ENCODE measurements at regions not wholly inside any gene's neighbourhood (a gene's known extent, or its start where the extent isn't known, plus 50 kb on each side); places are given as distances from the start of the nearest gene placed in this dataset.

DNA sequence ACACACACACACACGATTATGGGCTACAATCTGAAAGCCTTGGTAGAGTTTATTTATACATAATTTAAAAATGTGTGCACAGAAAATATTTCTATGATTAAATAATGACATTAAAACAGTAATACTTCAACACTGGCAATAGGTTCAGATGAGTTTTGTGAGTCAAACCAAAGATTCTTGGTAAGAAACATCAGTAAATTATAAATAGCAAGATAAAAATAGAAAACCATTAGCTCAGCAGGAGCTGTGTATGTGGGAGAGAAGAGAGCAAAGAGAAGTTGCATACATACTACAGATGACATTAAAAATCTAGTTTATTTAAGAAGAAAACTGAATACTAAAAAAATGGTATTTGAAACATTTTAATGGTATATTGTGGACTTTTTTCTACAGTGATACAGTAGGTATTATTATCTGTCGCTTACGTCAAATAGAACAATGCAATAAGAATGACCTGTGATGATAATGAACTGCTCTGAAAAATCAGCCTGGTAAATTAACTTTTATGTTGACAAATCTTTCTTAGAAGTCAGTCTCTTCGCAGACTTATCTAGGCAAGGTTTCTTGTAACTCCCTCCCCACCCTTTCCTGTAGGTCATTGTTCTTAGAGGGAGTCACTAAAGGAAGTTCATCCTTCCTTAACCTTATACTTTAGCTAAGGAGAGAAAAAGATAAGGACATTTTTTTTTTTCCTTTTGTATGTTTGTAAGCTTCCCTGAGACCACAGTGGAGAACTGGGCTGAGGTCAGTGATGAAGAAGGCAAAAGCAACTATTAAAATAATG lies 149.3 kb downstream of the GJA1 start:
- H3K4me3 ChIP-seq, result no peak overlapping the region
- no peak for TF ChIP-seq POLR2A (IDR thresholded peaks at IDR 0.05)
- TF ChIP-seq, protein P1, sequence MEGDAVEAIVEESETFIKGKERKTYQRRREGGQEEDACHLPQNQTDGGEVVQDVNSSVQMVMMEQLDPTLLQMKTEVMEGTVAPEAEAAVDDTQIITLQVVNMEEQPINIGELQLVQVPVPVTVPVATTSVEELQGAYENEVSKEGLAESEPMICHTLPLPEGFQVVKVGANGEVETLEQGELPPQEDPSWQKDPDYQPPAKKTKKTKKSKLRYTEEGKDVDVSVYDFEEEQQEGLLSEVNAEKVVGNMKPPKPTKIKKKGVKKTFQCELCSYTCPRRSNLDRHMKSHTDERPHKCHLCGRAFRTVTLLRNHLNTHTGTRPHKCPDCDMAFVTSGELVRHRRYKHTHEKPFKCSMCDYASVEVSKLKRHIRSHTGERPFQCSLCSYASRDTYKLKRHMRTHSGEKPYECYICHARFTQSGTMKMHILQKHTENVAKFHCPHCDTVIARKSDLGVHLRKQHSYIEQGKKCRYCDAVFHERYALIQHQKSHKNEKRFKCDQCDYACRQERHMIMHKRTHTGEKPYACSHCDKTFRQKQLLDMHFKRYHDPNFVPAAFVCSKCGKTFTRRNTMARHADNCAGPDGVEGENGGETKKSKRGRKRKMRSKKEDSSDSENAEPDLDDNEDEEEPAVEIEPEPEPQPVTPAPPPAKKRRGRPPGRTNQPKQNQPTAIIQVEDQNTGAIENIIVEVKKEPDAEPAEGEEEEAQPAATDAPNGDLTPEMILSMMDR (IDR thresholded peaks at IDR 0.05 in 4 of 5, conservative IDR thresholded peaks at IDR 0.05 in 1 of 5), result no peak
- in situ Hi-C loops (cut with MboI; ENCODE audit: low sequenced_read_pairs in 4 of 4) (no loop called here), intact Hi-C loops (cut with DNase I; ENCODE audit: low total_unique reads) (no loop called here)
- no peak overlapping the region for H3K27ac ChIP-seq
- ATAC-seq (no peak), DNase-seq (no peak)
- no peaks in the 10 kb centered on the region for H3K36me3 ChIP-seq
- no peaks in the 10 kb centered on the region for H3K9me3 ChIP-seq
- H3K27me3 ChIP-seq, result no peaks in the 10 kb centered on the region
- H3K4me1 ChIP-seq, result peaks cover 0 to 8% of the 10 kb centered on the region in 2 donors

DNA sequence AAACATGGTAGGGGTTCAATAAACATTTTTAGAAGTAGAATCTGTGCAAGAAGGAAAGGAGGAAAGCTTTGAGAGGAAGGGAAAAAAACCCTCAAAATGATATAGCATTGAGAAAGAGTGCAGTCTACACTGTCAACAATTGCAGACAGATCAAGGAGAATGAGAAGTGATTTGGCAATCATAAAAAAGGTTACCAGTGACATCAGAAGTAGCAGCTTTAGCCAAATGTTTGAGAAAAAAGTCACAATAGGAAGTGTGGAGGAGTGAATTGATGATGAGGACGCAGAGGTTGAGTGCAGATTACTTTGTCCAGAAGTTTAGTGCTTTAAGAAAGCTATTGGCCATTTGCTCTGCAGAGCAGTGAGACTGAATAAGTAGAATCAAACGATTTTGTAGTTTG lies 155.0 kb downstream of the GJA1 start:
- H3K36me3 ChIP-seq, result no peaks in the 10 kb centered on the region
- no peak for ATAC-seq
- H3K9me3 ChIP-seq, result no peaks in the 10 kb centered on the region
- no peak for TF ChIP-seq POLR2A (IDR thresholded peaks at IDR 0.05)
- TF ChIP-seq, protein P1 (IDR thresholded peaks at IDR 0.05 in 4 of 5, conservative IDR thresholded peaks at IDR 0.05 in 1 of 5), result no peak
- no peak for DNase-seq
- intact Hi-C loops (cut with DNase I; ENCODE audit: low total_unique reads) (no loop called here), in situ Hi-C loops (cut with MboI; ENCODE audit: low sequenced_read_pairs in 4 of 4) (no loop called here)
- no peak overlapping the region for H3K27ac ChIP-seq
- H3K4me1 ChIP-seq, result peaks cover 0 to 4% of the 10 kb centered on the region in 2 donors
- no peaks in the 10 kb centered on the region for H3K27me3 ChIP-seq
- no peak overlapping the region for H3K4me3 ChIP-seq

DNA sequence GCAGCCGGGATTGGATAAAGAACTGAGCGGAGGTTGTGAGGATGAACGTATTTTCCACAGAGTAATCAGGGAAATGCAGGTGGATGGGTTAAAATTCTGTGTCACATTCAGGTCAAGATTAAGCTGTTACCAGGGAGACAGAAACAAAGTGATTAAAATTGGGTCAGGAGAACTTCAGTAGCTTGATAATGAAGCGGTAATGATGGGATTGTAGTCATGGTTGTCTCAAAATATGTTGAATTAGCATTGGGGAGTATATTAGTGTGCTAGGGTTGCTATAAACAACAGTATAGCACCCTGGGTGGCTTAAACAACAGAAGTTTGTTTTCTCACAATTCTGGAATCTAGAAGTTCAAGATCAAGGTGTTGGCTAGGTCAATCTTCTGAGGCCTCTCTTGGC lies 155.5 kb downstream of the GJA1 start:
- H3K4me3 ChIP-seq, result no peak overlapping the region
- no peak for TF ChIP-seq POLR2A (IDR thresholded peaks at IDR 0.05)
- TF ChIP-seq, protein P1 (IDR thresholded peaks at IDR 0.05 in 4 of 5, conservative IDR thresholded peaks at IDR 0.05 in 1 of 5), result no peak
- ATAC-seq, result no peak
- no peak for DNase-seq
- H3K9me3 ChIP-seq, result no peaks in the 10 kb centered on the region
- H3K4me1 ChIP-seq, result peaks cover 0 to 4% of the 10 kb centered on the region in 2 donors
- no peaks in the 10 kb centered on the region for H3K27me3 ChIP-seq
- intact Hi-C loops (cut with DNase I; ENCODE audit: low total_unique reads) (no loop called here), in situ Hi-C loops (cut with MboI; ENCODE audit: low sequenced_read_pairs in 4 of 4) (no loop called here)
- no peak overlapping the region for H3K27ac ChIP-seq
- H3K36me3 ChIP-seq, result no peaks in the 10 kb centered on the region

DNA sequence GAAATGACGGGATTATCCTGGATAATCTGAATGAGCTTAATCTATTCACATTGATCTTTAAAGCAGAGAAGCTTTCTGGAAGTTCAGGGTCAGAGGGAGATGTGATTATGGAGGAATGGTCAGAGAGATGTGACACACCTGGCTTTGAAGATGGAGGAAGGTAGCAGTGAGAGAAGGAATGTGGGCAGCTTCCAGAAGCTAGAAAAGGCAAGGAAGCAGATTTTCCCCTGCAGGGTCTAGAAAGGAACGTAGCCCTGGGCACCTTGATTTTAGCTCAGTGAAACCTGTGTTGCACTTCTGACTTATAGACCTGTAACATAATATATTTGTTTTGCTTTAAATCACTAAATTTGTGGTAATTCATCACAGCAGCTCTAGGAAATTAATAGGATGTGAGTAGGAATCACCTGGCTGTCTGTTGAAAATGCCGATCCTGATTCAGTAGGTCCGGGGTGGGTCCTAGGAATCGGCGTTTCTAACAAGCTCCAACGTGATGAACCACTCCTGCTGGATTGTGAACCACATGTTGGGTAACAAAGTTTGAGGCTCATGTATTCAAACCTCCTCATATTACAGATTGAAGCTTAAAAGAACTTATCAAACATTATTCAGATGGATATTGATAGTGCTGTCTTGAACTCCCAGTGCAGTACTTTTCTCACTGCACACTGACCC lies 157.0 kb downstream of the GJA1 start:
- intact Hi-C loops (cut with DNase I; ENCODE audit: low total_unique reads), result no loop called here

More for the DNA sequence above, 157.0 kb downstream of the GJA1 start:
- DNase-seq (no peak), ATAC-seq (no peak)
- in situ Hi-C loops (cut with MboI; ENCODE audit: low sequenced_read_pairs in 4 of 4), result no loop called here
- TF ChIP-seq, protein P1 (IDR thresholded peaks at IDR 0.05 in 4 of 5, conservative IDR thresholded peaks at IDR 0.05 in 1 of 5), result no peak
- Histone ChIP-seq H3K4me1 (peaks cover 0 to 4% of the 10 kb centered on the region in 2 donors), H3K9me3 (no peaks in the 10 kb centered on the region), H3K36me3 (no peaks in the 10 kb centered on the region), H3K27me3 (no peaks in the 10 kb centered on the region), H3K4me3 (no peak overlapping the region), H3K27ac (no peak overlapping the region)
